ENCODE measurements at regions not wholly inside any gene's neighbourhood (a gene's known extent, or its start where the extent isn't known, plus 50 kb on each side); places are given as distances from the start of the nearest gene placed in this dataset.

DNA sequence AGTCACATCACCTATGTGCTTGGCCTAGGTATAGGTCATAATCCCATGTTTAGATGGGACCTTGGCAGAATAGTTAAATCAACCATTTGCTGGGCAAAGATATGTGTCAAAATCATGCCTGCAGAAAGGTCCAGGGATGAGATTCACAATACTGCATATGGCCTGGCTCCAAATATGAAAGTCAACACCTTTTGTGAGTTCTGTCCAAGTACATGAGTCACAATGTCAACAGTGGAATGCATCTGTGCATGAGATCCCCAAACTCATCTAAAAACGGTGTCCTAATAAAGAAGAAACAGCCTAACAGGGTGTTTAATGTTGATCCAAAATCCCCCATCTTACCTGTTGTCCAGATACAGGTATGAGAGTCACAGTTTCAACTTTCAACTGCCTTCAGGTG lies 1847.5 kb downstream of the TP53TG3F start:
- dilution Hi-C loops (cut with MboI; ENCODE audit: extremely low pct_ligation_motif_present, low sequenced_read_pairs): no loop called here
- Histone ChIP-seq H3K4me1 (ENCODE audit: control insufficient read depth, extremely low read depth, insufficient read depth, low read length) (peaks cover 47% of the 10 kb centered on the region), H3K27ac (ENCODE audit: control insufficient read depth, insufficient read depth, low read length) (peak overlapping the region; percentile 23), H3K9me3 (ENCODE audit: control insufficient read depth, low read depth, low read length) (no peaks in the 10 kb centered on the region), H3K4me2 (ENCODE audit: control insufficient read depth, extremely low read depth, insufficient read depth, low read depth, low read length) (no peak overlapping the region), H3K9ac (ENCODE audit: control insufficient read depth, extremely low read depth, insufficient read depth, low read length) (no peak overlapping the region), H3K79me2 (ENCODE audit: control insufficient read depth, insufficient read depth, low read length) (no peaks in the 10 kb centered on the region), H2AFZ (ENCODE audit: control insufficient read depth, low read length) (no peak overlapping the region), H3K9me1 (ENCODE audit: control insufficient read depth, extremely low read depth, insufficient read depth, low read length) (no peaks in the 10 kb centered on the region), H3K27me3 (ENCODE audit: control insufficient read depth, extremely low read depth, insufficient read depth, low read length) (no peaks in the 10 kb centered on the region), H3K36me3 (ENCODE audit: control insufficient read depth in 2 of 2, extremely low read depth in 1 of 2, insufficient read depth in 2 of 2, low read length in 2 of 2) (no peaks in the 10 kb centered on the region), H3K4me3 (ENCODE audit: control insufficient read depth in 2 of 3, extremely low read depth in 1 of 3, insufficient read depth in 2 of 3, low read depth in 1 of 3, low read length in 3 of 3) (no peak overlapping the region), H4K20me1 (ENCODE audit: control insufficient read depth, extremely low read depth, insufficient read depth, low read length) (no peaks in the 10 kb centered on the region)
- FAIRE-seq (no peak), DNase-seq (ENCODE audit: low read depth, low spot score) (no peak)
- no peak for TF ChIP-seq EZH2 (IDR thresholded peaks at IDR 0.05; ENCODE audit: low read length)
- TF ChIP-seq, protein P1, sequence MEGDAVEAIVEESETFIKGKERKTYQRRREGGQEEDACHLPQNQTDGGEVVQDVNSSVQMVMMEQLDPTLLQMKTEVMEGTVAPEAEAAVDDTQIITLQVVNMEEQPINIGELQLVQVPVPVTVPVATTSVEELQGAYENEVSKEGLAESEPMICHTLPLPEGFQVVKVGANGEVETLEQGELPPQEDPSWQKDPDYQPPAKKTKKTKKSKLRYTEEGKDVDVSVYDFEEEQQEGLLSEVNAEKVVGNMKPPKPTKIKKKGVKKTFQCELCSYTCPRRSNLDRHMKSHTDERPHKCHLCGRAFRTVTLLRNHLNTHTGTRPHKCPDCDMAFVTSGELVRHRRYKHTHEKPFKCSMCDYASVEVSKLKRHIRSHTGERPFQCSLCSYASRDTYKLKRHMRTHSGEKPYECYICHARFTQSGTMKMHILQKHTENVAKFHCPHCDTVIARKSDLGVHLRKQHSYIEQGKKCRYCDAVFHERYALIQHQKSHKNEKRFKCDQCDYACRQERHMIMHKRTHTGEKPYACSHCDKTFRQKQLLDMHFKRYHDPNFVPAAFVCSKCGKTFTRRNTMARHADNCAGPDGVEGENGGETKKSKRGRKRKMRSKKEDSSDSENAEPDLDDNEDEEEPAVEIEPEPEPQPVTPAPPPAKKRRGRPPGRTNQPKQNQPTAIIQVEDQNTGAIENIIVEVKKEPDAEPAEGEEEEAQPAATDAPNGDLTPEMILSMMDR (optimal IDR thresholded peaks at IDR 0.05 in 1 of 3, IDR thresholded peaks at IDR 0.05 in 1 of 3, conservative IDR thresholded peaks at IDR 0.05 in 1 of 3; ENCODE audit: extremely low read depth in 1 of 3, insufficient read depth in 2 of 3, low read length in 3 of 3): no peak

DNA sequence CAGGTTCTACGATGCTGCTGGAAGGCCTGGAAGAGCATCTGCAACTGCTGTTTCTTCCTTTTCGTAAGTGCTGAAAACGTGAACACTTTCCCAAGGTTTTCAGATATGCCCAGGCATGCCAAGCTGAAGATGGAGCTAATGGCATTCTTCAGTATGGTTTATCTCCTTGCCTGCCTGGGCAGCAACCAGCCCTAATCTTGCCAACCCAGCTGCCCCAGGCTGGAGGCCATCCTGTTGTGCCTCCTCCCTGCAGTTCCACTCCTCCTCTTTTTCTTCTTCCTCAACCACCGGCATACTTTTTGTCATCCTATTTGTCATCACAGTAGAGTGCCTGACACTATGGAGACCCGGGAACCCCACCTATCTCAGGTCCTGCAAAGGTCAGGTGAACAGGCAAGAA lies 1849.3 kb downstream of the TP53TG3F start:
- Histone ChIP-seq H3K79me2 (ENCODE audit: control insufficient read depth, insufficient read depth, low read length) (no peaks in the 10 kb centered on the region), H3K27ac (ENCODE audit: control insufficient read depth, insufficient read depth, low read length) (peak overlapping the region; percentile 32), H4K20me1 (ENCODE audit: control insufficient read depth, extremely low read depth, insufficient read depth, low read length) (no peaks in the 10 kb centered on the region), H2AFZ (ENCODE audit: control insufficient read depth, low read length) (peak overlapping the region; percentile 43), H3K4me2 (ENCODE audit: control insufficient read depth, extremely low read depth, insufficient read depth, low read depth, low read length) (peak overlapping the region; percentile 61), H3K9me1 (ENCODE audit: control insufficient read depth, extremely low read depth, insufficient read depth, low read length) (no peaks in the 10 kb centered on the region), H3K36me3 (ENCODE audit: control insufficient read depth in 2 of 2, extremely low read depth in 1 of 2, insufficient read depth in 2 of 2, low read length in 2 of 2) (no peaks in the 10 kb centered on the region), H3K9me3 (ENCODE audit: control insufficient read depth, low read depth, low read length) (no peaks in the 10 kb centered on the region), H3K4me1 (ENCODE audit: control insufficient read depth, extremely low read depth, insufficient read depth, low read length) (peaks cover 47% of the 10 kb centered on the region), H3K27me3 (ENCODE audit: control insufficient read depth, extremely low read depth, insufficient read depth, low read length) (no peaks in the 10 kb centered on the region), H3K9ac (ENCODE audit: control insufficient read depth, extremely low read depth, insufficient read depth, low read length) (no peak overlapping the region), H3K4me3 (ENCODE audit: control insufficient read depth in 2 of 3, extremely low read depth in 1 of 3, insufficient read depth in 2 of 3, low read depth in 1 of 3, low read length in 3 of 3) (no peak overlapping the region)
- FAIRE-seq: peak; percentile 97
- dilution Hi-C loops (cut with MboI; ENCODE audit: extremely low pct_ligation_motif_present, low sequenced_read_pairs): no loop called here
- no peak for TF ChIP-seq EZH2 (IDR thresholded peaks at IDR 0.05; ENCODE audit: low read length)
- TF ChIP-seq, protein P1 (optimal IDR thresholded peaks at IDR 0.05 in 1 of 3, IDR thresholded peaks at IDR 0.05 in 1 of 3, conservative IDR thresholded peaks at IDR 0.05 in 1 of 3; ENCODE audit: extremely low read depth in 1 of 3, insufficient read depth in 2 of 3, low read length in 3 of 3): no peak
- DNase-seq (ENCODE audit: low read depth, low spot score): peak; percentile 85

Data from keratinocyte (primary cell).